Caki2 (cell line): ENCODE measurements at regions not wholly inside any gene's neighbourhood (a gene's known extent, or its start where the extent isn't known, plus 50 kb on each side); places are given as distances from the start of the nearest gene placed in this dataset.
A peak's percentile ranks its signal among the peaks of the same experiment; 100 is the strongest.
"Not testable (repeated sequence)": the region's sequence is repeated elsewhere in the genome, so short reads cannot be mapped to it uniquely, and the experiment has no call there.

Source experiments
- DNase-seq: peaks from one replicate; pipeline ENCODE4 v3.0.0-alpha.2; 2015; ENCODE audit warnings: low read depth
- in situ Hi-C: cut with HindIII; loops from 2 replicates; pipeline ENCODE4 v1.10.0; 2016; ENCODE audit warnings: low sequenced_read_pairs, low pct_unique_long_range_greater_than_20kb, mixed read lengths

GRCh38 chr14:66238969-66239368, 247.2 kb upstream of the CCDC196 start:
- in situ Hi-C loops: no loop called here
- no peak for DNase-seq

GRCh38 chr14:66239589-66239988, 246.6 kb upstream of the CCDC196 start:
- in situ Hi-C loops: no loop called here
- no peak for DNase-seq

- DNase-seq: peak; percentile 19
- in situ Hi-C loops: no loop called here
Observed at GRCh38 chr14:66240105-66240504, 246.1 kb upstream of the CCDC196 start.

- in situ Hi-C loops: no loop called here
- no peak for DNase-seq
Observed at GRCh38 chr14:66242001-66242400, 244.2 kb upstream of the CCDC196 start.

- no peak for DNase-seq
- in situ Hi-C loops: no loop called here
Observed at GRCh38 chr14:66244834-66245233, 241.3 kb upstream of the CCDC196 start.

- no peak for DNase-seq
- in situ Hi-C loops: no loop called here
Observed at GRCh38 chr14:66247662-66248193, 238.4 kb upstream of the CCDC196 start.

GRCh38 chr14:66248256-66248655, 237.9 kb upstream of the CCDC196 start:
- in situ Hi-C loops: no loop called here
- DNase-seq: no peak

GRCh38 chr14:66249544-66249943, 236.6 kb upstream of the CCDC196 start:
- in situ Hi-C loops: no loop called here
- DNase-seq: no peak

- in situ Hi-C loops: no loop called here
Observed at GRCh38 chr14:66254038-66254437, 232.1 kb upstream of the CCDC196 start.

GRCh38 chr14:66268802-66269334, 217.3 kb upstream of the CCDC196 start:
- DNase-seq: no peak
- in situ Hi-C loops: no loop called here

More at GRCh38 chr14:66254038-66254437, 232.1 kb upstream of the CCDC196 start:
- DNase-seq: no peak

- no peak for DNase-seq
- in situ Hi-C loops: no loop called here
Observed at GRCh38 chr14:66272221-66272620, 213.9 kb upstream of the CCDC196 start.

- no peak for DNase-seq
- in situ Hi-C loops: no loop called here
Observed at GRCh38 chr14:66273261-66273832, 212.8 kb upstream of the CCDC196 start.

GRCh38 chr14:66278418-66278817, 207.8 kb upstream of the CCDC196 start:
- DNase-seq, in situ Hi-C loops: not testable (repeated sequence)

GRCh38 chr14:66281036-66281776, 205.0 kb upstream of the CCDC196 start:
- in situ Hi-C loops: no loop called here
- DNase-seq: no peak

- in situ Hi-C loops: no loop called here
- peak; percentile 37 for DNase-seq
Observed at GRCh38 chr14:66284346-66284745, 201.8 kb upstream of the CCDC196 start.

GRCh38 chr14:66288511-66288910, 197.7 kb upstream of the CCDC196 start:
- in situ Hi-C loops: no loop called here
- DNase-seq: no peak

- no peak for DNase-seq
- in situ Hi-C loops: no loop called here
Observed at GRCh38 chr14:66291756-66292155, 194.4 kb upstream of the CCDC196 start.

GRCh38 chr14:66293533-66294105, 192.6 kb upstream of the CCDC196 start:
- no peak for DNase-seq
- in situ Hi-C loops: no loop called here

GRCh38 chr14:66295386-66295785, 190.8 kb upstream of the CCDC196 start:
- no peak for DNase-seq
- in situ Hi-C loops: no loop called here
